Activated naive CD4-positive, alpha-beta T cell (primary cell): ENCODE measurements at regions not wholly inside any gene's neighbourhood (a gene's known extent, or its start where the extent isn't known, plus 50 kb on each side); places are given as distances from the start of the nearest gene placed in this dataset.
"Not testable (repeated sequence)": the region's sequence is repeated elsewhere in the genome, so short reads cannot be mapped to it uniquely, and the experiment has no call there.

ENCODE experiments used
- DNase-seq, 4 experiments: peaks; one replicate each; lab custom pipeline; 2025; lab: John Stamatoyannopoulos, UW

- not testable (repeated sequence) for DNase-seq
Observed at GRCh38 chr2:128598260-128598659, 279.6 kb upstream of the HS6ST1 start.

- DNase-seq: no peak
Observed at GRCh38 chr2:128598862-128599441, 280.3 kb upstream of the HS6ST1 start.

DNA sequence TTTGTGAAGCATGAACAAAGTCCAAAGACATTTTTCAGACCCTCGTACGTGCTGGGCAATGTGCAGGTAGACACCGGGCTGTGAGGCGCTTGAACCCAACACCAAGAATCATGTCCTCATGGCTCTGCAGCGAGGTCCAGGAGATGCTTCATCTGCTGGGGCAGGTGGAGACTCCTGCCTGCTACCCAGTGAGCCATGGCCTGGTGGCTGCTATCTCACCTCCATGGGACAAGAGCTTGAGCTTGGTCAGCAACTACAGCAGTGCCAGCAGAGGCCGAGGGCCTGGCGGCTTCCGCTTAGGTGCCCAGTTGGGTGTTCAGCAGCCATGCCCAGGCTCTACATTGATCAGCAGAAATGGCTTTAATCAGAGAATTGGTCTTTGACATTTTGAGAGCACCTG is 281.0 kb upstream of the HS6ST1 start:
- no peak for DNase-seq

GRCh38 chr2:128600581-128601297 is 282.1 kb upstream of the HS6ST1 start:
- no peak for DNase-seq

DNA sequence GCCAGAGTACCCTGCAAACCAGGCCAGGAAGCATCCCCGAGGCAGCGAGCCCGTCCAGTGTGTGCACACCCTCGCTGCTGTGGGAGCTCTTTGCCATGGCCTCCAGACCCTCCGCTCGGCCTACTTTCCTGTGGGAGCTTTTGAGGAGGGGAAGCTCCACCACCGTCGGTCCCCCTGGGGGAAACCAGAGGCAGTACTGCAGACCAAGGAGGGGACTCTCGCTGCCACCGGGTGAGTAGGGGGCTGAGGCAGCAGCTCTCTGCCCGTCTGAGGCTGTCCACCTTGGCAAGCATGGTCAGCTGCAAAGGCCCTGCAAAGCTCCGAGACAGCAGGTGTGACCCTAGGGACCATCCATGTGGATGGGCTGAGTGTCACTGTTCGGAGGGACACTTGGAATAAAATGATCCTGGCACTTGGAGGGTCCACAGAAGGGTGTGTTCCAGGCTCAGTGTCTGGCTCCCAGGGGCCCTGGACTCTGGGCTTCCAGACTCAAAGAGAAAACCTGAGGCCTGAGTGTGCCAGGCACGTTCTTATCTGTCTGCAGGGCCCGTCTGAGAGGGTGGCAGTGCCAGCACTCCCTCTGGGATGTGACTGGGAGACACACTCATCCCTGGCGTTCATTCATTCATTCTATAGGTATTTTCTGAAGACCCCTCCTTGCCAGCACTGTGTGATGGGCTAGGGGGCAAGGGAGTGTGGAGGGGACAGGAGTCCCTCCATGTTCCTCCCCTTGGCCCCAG is 282.8 kb upstream of the HS6ST1 start:
- DNase-seq: no peak

- no peak for DNase-seq
Observed at GRCh38 chr2:128602038-128602698, 283.5 kb upstream of the HS6ST1 start.

DNA sequence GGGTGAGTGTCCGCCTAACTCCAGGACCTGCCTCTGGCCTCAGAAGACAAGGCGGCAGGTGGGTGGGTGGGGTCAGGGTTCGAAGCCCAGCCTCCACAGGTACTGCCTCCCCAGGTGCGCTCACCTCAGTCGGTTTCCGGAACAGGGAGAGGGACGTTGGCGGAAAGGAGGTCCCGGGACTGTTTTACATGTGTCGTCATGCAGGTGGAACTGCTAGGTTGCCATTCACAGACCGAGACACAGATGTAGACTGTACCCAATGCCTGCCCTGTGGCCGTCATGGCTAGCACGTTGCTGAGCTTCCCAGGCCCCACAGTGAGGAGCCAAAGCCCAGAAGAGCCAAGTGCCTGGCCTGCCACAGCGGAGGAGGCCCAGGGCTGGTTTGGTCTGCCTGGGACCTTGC is 284.0 kb upstream of the HS6ST1 start:
- DNase-seq: no peak

DNA sequence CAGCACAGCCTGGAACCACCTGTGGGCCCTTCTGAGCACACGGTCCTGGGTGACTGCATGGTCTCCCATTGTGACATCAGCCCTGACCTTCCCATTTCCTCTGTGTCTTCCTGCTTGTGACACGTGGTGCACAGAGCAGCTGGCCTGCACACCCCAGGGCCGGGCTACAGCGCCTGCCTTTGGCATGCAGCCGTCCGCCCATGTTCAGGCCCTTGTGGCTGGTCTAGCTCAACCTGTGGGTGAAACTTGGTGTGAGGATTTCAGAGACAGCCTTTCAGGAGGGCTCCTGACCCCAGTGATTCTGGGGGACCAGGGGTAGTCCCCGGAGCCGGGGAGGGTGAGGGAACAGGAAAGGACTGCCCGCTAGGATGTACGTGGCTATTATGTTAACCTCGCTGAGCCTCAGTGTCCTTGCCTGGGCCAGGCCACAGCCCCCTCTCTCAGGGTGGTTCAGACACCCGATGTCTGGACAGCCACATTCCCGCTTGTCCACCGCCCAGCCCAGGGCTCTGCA is 284.8 kb upstream of the HS6ST1 start:
- no peak for DNase-seq

DNA sequence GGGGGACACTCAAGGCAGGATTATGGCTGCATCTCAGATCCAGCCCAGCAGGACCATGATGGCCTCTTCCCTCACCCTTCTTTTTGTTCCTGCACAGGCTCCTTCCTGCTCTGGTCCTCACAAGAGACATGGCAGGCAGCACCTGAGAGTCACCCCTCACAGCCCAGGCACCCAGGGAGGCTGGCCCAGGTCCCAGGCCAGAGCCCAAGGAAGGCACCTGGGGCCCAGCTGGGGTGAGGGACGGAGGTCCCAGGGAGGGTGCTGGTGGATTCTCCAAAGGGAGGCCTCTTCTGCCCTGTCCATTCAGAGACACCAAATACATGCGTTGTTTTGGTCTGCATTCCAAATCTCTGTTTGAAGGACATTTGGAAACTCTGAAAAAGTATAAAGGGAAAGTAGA is 285.4 kb upstream of the HS6ST1 start:
- DNase-seq: no peak

- DNase-seq: not testable (repeated sequence)
Observed at GRCh38 chr2:128604581-128604980, 285.9 kb upstream of the HS6ST1 start.

- no peak for DNase-seq
Observed at GRCh38 chr2:128605421-128605820, 286.8 kb upstream of the HS6ST1 start.

DNA sequence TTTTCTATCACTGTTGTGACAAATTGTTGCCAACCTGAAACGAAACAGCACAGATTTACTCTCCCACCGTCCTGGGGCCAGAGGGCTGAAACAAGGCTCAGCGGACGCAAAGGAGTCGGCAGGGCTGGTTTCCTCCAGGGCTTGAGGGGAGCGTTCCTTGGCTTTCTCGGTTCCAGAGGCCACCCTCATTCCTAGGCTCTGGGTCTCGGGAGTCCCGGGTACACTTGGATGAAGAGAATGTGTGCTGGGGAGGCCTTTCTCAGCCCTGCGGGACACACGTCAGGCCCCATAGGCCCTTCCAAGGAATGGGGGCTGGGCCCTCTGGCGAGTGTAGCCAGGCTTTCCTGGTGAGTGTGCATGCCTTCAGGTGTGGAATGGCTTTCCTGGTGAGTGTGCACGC is 287.3 kb upstream of the HS6ST1 start:
- no peak for DNase-seq

DNA sequence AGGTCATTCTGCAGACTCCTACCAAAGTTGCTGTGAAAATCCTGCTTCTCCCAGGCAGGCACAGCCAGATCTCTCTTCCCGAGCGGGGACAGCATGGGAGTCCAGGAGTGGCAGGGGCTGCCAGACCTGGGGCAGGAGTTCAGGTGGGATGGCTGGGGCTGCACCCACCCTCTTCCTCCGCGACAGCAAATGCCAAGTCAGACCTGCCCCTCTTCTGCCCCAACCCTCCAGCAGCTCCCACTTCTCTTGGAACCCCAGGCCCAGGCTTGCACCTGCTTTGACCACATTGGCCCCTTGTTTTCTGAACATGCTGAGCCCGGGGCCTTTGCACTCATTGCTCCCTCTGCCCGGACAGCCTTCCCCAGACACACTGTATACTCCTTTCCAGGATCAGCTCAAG is 288.2 kb upstream of the HS6ST1 start:
- DNase-seq: no peak

GRCh38 chr2:128607440-128607839 is 288.8 kb upstream of the HS6ST1 start:
- no peak for DNase-seq

- DNase-seq: no peak
Observed at GRCh38 chr2:128607911-128608506, 289.3 kb upstream of the HS6ST1 start.

DNA sequence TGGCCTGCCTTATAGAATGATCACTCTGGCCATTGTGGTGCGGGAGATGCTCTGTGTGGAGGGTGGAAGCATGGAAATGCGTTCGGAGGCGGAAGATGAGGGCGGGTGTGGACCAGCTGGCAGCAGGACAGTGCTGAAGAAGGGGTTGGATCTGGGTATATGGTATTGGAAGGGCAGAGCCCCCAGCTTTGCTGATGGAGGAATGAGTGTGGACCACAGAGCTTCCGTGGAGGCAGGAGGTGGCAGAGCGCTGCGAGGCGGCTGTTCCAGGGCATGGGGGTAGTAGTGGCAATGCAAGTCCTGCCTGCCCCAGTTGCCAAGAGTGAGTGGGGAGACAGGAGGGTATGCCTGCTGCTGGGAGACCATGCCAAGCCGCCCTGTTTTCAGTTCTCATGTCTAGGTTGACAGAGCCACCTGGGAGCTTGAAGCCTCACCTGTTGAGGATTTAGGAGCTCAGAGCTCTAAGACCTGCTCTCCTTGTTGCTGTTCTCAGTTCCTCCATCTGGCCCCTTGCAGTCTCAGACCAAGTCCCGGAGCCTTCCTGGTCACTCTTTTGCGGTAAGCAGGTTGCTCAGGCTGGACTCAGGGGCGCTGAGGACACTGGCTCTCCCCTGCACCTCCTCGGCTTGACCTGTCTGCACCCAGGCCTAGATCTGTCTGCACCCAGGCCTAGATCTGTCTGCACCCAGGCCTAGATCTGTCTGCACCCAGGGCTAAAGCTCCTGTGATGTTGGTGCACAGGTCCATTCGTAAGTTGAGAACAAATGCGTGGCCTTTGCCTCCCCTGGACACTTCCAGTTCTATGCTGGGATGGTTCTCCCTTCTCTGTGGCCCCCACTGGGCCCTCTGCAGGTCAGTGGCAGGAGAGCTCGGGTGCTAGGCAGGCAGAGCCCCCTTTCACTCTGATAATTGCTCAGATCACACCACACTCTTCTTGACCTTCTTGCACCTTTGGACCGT is 290.5 kb upstream of the HS6ST1 start:
- no peak for DNase-seq

DNA sequence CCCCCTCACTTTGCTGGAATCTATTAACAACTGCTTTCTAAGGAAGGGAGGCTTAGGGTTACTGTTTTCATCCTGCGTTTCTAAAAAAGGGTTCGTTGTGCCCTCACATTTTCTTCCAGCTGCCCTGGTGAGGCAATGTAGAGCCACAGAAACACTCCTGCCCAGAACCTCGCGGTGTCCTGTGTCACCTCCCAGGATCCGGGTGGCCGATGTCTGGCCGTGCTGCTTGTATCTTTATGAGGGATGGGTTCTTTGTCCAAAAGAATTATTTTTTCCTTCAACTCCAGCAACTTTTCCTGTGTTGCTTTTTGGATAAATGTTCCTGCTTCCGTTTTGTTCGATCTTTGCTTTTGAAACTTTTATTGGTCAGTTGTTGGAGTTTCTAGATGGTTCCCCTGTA is 291.8 kb upstream of the HS6ST1 start:
- no peak for DNase-seq

DNA sequence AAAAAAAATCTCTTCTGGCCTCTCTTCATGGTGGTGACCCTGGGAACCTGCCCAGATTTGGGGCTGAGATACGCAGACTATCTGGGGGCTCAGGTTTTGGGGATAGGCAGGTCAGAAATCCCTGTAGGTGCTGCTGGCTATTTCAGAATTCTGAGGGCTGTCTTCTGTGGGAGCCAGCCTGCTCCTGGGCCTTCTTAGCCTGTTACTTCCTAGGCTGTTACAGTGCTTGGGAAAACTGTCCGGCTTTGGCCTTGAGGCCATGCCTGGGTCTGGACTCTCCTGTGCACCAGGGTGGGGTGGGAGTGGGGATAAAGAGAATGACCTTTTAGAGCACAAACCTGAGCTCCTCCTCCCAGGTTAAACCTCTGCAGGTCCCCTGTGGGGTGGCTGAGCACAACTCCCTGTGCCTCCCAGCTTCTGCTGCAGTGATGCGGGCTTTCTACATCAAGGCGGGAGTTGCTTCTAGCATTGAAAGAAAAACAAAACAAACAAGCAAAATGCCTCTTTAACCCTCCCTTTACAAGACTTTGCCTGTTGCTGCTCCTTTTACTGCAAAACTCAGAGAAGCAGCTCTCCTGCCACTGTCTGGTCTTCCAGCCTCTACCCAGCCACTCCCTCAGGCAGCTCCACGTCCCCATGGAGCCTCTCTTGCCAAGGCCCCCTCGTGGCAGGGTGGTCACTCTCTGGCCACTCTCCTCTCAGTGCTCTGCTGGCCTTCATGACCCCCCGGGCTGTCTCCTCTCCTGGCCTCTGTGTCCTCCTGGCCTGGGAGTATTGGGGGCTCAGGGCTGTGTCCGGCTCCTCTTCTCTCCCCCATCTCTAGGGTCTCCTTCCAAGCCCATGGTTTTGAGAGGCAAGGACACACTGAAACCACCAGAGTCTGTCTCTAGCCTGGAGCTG is 293.0 kb upstream of the HS6ST1 start:
- no peak for DNase-seq

DNA sequence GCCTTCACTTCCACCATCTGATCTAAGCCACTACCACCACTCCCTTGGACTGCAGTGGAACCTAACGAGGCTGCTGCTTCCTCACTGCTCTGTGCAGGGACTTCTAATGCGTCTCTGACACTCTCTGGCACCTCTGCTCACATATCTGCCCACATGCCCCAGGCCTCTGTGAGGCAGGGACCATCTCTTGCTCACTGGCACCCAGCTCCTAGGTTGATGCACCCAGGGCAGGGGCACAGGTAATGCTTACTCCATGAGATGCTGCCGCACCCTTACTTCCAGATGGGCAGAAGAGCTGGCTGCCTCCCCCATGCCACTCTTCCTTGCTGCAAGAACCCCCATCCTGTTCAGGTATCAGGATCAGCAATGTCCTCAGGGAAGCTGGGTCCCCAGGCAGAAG is 294.0 kb upstream of the HS6ST1 start:
- no peak for DNase-seq

DNA sequence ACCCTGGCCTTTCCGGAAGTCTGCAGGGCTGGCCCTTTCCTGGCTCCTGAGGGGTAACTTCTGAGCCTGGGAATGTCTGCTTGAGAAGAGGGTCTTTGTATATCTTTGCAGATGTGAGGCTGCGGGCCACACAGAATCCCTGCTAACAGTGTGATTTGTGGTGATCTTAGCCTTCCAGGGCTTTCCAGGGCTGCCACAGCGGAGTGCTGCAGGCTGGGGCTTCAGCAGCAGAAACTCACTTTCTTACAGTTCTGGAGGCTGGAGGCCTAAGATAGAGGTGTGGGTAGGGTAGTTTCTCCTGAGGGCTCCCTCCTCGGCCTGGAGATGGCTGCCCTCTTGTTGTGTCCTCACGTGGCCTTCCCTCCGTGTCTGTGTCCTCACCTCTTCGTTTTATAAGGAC is 294.7 kb upstream of the HS6ST1 start:
- no peak for DNase-seq
